HepG2 (cell line): ENCODE measurements at regions not wholly inside any gene's neighbourhood (a gene's known extent, or its start where the extent isn't known, plus 50 kb on each side); places are given as distances from the start of the nearest gene placed in this dataset.

Experiments
- small RNA-seq, 3 experiments: library from RNA; depleted of rRNA; stranded (forward); fragments of <200 nt; gene quantifications; one replicate each; pipeline ENCODE3, GENCODE V24; 2012; ENCODE audit warnings: low read depth in 2 of 3, low replicate concordance in 1 of 3; ENCODE audit not compliant: insufficient read length in 3 of 3, insufficient read depth in 2 of 3
- TF ChIP-seq, protein P1 (sequence below): sonication (generic); formaldehyde crosslinking; IDR thresholded peaks from 2 replicates; pipeline ENCODE4 v1.5.0; 2020; ENCODE audit warnings: mild to moderate bottlenecking, missing genetic modification reagents, borderline replicate concordance

DNA sequence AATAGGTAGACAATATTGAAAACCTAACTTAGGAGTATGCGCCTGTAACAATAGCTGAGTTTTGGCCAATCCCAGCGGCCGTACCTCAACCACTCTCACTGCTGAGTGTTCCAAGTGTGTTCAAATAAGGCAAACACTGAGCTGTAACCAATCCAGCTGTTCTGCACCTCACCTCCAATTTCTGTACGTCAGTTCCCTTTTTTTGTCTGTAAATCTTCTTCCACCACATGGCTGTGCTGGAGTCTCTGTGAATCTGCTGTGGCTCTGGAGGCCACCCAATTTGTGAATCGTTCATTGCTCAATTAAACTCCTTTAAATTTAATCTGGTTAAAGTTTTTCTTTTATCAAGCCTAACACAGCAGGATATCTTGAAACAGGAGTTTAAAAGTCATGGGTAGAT, 116.3 kb downstream of the SLC28A3 start (continued):
- TF ChIP-seq, protein P1, sequence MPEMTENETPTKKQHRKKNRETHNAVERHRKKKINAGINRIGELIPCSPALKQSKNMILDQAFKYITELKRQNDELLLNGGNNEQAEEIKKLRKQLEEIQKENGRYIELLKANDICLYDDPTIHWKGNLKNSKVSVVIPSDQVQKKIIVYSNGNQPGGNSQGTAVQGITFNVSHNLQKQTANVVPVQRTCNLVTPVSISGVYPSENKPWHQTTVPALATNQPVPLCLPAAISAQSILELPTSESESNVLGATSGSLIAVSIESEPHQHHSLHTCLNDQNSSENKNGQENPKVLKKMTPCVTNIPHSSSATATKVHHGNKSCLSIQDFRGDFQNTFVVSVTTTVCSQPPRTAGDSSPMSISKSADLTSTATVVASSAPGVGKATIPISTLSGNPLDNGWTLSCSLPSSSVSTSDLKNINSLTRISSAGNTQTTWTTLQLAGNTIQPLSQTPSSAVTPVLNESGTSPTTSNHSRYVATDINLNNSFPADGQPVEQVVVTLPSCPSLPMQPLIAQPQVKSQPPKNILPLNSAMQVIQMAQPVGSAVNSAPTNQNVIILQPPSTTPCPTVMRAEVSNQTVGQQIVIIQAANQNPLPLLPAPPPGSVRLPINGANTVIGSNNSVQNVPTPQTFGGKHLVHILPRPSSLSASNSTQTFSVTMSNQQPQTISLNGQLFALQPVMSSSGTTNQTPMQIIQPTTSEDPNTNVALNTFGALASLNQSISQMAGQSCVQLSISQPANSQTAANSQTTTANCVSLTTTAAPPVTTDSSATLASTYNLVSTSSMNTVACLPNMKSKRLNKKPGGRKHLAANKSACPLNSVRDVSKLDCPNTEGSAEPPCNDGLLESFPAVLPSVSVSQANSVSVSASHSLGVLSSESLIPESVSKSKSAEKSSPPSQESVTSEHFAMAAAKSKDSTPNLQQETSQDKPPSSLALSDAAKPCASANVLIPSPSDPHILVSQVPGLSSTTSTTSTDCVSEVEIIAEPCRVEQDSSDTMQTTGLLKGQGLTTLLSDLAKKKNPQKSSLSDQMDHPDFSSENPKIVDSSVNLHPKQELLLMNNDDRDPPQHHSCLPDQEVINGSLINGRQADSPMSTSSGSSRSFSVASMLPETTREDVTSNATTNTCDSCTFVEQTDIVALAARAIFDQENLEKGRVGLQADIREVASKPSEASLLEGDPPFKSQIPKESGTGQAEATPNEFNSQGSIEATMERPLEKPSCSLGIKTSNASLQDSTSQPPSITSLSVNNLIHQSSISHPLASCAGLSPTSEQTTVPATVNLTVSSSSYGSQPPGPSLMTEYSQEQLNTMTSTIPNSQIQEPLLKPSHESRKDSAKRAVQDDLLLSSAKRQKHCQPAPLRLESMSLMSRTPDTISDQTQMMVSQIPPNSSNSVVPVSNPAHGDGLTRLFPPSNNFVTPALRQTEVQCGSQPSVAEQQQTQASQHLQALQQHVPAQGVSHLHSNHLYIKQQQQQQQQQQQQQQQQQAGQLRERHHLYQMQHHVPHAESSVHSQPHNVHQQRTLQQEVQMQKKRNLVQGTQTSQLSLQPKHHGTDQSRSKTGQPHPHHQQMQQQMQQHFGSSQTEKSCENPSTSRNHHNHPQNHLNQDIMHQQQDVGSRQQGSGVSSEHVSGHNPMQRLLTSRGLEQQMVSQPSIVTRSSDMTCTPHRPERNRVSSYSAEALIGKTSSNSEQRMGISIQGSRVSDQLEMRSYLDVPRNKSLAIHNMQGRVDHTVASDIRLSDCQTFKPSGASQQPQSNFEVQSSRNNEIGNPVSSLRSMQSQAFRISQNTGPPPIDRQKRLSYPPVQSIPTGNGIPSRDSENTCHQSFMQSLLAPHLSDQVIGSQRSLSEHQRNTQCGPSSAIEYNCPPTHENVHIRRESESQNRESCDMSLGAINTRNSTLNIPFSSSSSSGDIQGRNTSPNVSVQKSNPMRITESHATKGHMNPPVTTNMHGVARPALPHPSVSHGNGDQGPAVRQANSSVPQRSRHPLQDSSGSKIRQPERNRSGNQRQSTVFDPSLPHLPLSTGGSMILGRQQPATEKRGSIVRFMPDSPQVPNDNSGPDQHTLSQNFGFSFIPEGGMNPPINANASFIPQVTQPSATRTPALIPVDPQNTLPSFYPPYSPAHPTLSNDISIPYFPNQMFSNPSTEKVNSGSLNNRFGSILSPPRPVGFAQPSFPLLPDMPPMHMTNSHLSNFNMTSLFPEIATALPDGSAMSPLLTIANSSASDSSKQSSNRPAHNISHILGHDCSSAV (CRISPR knock-in tag): no peak

Small RNAs in the stretch of these regions (small RNA-seq; reads per million reads assigned to genes)
- gene AL390838.2: 0 reads per million in 3 experiments
